Lower leg skin (tissue), 3 donors: ENCODE measurements at regions not wholly inside any gene's neighbourhood (a gene's known extent, or its start where the extent isn't known, plus 50 kb on each side); places are given as distances from the start of the nearest gene placed in this dataset.

ENCODE experiments used
- CTCF ChIP-seq, 3 donors: fragments of 450-650 bp; IDR thresholded peaks; one replicate each; pipeline ENCODE4 v1.5.1; 2016; ENCODE audit warnings: antibody characterized with exemption in 3 of 3, mild to moderate bottlenecking in 3 of 3, moderate library complexity in 2 of 3
- POLR2A ChIP-seq, 2 donors: fragments of 450-650 bp; IDR thresholded peaks; one replicate each; pipeline ENCODE4 v1.6.1; 2016 to 2017; ENCODE audit warnings: antibody characterized with exemption in 2 of 2, mild to moderate bottlenecking in 1 of 2, moderate library complexity in 1 of 2

GRCh38 chr7:130912082-130912861 lies 178.3 kb upstream of the KLF14 start:
- TF ChIP-seq CTCF (IDR thresholded peaks at IDR 0.05) (no peak), POLR2A (IDR thresholded peaks at IDR 0.05) (no peak)
